Smooth muscle cell (in vitro differentiated cells): ENCODE measurements at regions not wholly inside any gene's neighbourhood (a gene's known extent, or its start where the extent isn't known, plus 50 kb on each side); places are given as distances from the start of the nearest gene placed in this dataset.
A peak's percentile ranks its signal among the peaks of the same experiment; 100 is the strongest.

Experiments
- DNase-seq: peaks from one replicate; lab custom pipeline; 2025; ENCODE audit not compliant: unreplicated experiment; lab: John Stamatoyannopoulos, UW
- H2AFZ ChIP-seq: fragments of 200-600 bp; sonication (generic); 2 replicates; pipeline ENCODE4 v1.6.0; 2016; ENCODE audit warnings: antibody characterized with exemption, low read depth, mild to moderate bottlenecking
- H3F3A ChIP-seq: fragments of 200-600 bp; sonication (generic); 2 replicates; pipeline ENCODE4 v1.6.0; 2017; ENCODE audit warnings: antibody characterized with exemption, low read depth
- H3K27ac ChIP-seq: fragments of 200-600 bp; sonication (generic); 2 replicates; pipeline ENCODE4 v1.5.1; 2016; ENCODE audit warnings: low read depth, mild to moderate bottlenecking
- H3K27me3 ChIP-seq: fragments of 200-600 bp; sonication (generic); 2 replicates; pipeline ENCODE4 v1.6.1; 2016; ENCODE audit warnings: low read depth, mild to moderate bottlenecking
- H3K36me3 ChIP-seq: fragments of 200-600 bp; sonication (generic); 2 replicates; pipeline ENCODE4 v1.5.1; 2016; ENCODE audit warnings: low read depth
- H3K4me1 ChIP-seq: fragments of 200-600 bp; sonication (generic); 2 replicates; pipeline ENCODE4 v1.5.1; 2016; ENCODE audit warnings: low read depth
- H3K4me2 ChIP-seq: fragments of 200-600 bp; sonication (generic); 2 replicates; pipeline ENCODE4 v1.6.0; 2016; ENCODE audit warnings: mild to moderate bottlenecking
- H3K4me3 ChIP-seq: fragments of 200-600 bp; sonication (generic); 2 replicates; pipeline ENCODE4 v1.5.1; 2016; ENCODE audit warnings: mild to moderate bottlenecking
- H3K79me2 ChIP-seq: fragments of 200-600 bp; sonication (generic); 2 replicates; pipeline ENCODE4 v1.6.0; 2016; ENCODE audit warnings: low read depth, mild to moderate bottlenecking
- H3K9ac ChIP-seq: fragments of 200-600 bp; sonication (generic); 2 replicates; pipeline ENCODE4 v1.6.0; 2016; ENCODE audit warnings: low read depth
- H3K9me3 ChIP-seq: fragments of 200-600 bp; sonication (generic); replicated peaks from 2 replicates; pipeline ENCODE4 v1.5.1; 2016; ENCODE audit warnings: low read depth
- H4K20me1 ChIP-seq: fragments of 200-600 bp; sonication (generic); 2 replicates; pipeline ENCODE4 v1.6.0; 2016; ENCODE audit warnings: low read depth
- CTCF ChIP-seq: fragments of 200-600 bp; sonication (generic); IDR thresholded peaks from 2 replicates; pipeline ENCODE4 v1.5.1; 2017; ENCODE audit warnings: borderline replicate concordance, mild to moderate bottlenecking, antibody characterized with exemption; ENCODE audit not compliant: insufficient read depth, poor library complexity, severe bottlenecking
- WGBS: methylation state at CpG from one replicate; pipeline ENCODE4 v1.1.7; 2016; ENCODE audit warnings: low lambda C conversion rate; 5-methylcytosine and 5-hydroxymethylcytosine counted together

DNA sequence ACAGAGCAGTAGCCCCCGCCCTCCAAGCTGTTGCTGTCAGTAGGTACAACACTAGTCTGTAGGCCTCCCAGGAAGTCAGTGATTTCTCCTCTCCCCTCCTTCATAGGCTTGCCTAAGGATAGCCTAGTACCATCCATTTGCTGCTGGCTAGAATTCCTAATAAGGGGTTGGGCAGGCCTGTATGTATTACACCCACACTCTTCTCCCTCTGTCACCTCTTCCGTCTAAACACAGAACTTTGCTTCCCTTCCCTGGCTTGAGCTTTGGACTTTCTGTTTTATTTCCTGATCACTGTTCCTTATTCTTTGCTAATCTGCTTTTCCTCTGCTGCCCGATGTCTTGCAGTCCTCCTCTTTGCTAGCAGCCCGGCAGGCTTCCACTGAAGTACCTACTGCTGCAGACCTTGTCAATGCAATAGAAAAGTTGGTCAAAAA is 93.4 kb upstream of the UMPS start:
- Histone ChIP-seq H2AFZ (no peak overlapping the region), H3K27ac (no peak overlapping the region), H4K20me1 (no peaks in the 10 kb centered on the region), H3K79me2 (no peaks in the 10 kb centered on the region), H3K4me3 (peak overlapping the region; percentile 30), H3K9ac (no peak overlapping the region), H3K9me3 (no peaks in the 10 kb centered on the region), H3F3A (no peaks in the 10 kb centered on the region), H3K4me1 (no peaks in the 10 kb centered on the region), H3K36me3 (peaks cover 4% of the 10 kb centered on the region), H3K4me2 (no peak overlapping the region), H3K27me3 (no peaks in the 10 kb centered on the region)
- DNase-seq = no peak
- WGBS = 62% methylated on average over 4 of the region's 4 CpGs
- TF ChIP-seq CTCF = no peak

GRCh38 chr3:124639406-124640237 is 90.6 kb upstream of the UMPS start:
- Histone ChIP-seq H3F3A (no peaks in the 10 kb centered on the region), H3K9ac (no peak overlapping the region), H3K36me3 (no peaks in the 10 kb centered on the region), H3K27me3 (no peaks in the 10 kb centered on the region), H3K79me2 (no peaks in the 10 kb centered on the region), H3K27ac (no peak overlapping the region), H2AFZ (no peak overlapping the region), H3K4me3 (peak overlapping the region; percentile 21), H3K4me1 (no peaks in the 10 kb centered on the region), H4K20me1 (no peaks in the 10 kb centered on the region), H3K9me3 (no peaks in the 10 kb centered on the region), H3K4me2 (no peak overlapping the region)
- 63% methylated on average over 6 of the region's 6 CpGs for WGBS
- no peak for TF ChIP-seq CTCF
- DNase-seq = no peak

DNA sequence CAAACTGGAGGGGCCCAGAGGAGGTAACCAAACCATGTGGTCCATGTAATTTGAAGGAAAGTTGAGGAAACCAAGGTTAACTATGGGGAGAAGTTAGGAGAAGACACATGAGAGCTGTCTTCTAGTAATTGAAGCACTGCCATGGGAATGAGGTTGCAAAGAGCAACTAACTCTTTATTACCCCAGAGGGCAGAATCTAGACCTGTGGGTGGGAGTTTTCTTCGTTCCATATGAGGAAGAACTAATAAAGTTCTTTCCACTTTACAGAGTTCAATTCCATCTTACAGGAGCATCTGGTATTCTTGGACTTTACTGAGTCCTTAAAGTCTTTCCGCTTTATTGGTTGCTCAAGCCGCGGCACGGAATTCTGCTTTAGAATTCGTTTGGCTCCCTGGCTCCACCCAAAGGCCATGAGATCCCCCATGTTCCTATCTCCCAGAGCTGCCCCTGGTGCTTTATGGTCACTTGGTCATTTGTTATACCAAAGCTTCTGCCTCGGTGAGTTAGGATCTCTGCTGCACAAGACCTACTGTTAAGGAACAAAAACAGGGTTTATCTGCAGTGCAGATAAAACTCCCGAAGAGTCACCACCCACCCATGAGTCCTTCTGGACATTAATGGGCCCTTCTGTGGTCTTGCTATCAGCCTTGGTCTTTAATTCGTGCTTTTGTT is 89.5 kb upstream of the UMPS start:
- Histone ChIP-seq H3K9ac (no peak overlapping the region), H3K79me2 (no peaks in the 10 kb centered on the region), H2AFZ (no peak overlapping the region), H3K4me3 (no peak overlapping the region), H4K20me1 (no peaks in the 10 kb centered on the region), H3K36me3 (no peaks in the 10 kb centered on the region), H3K9me3 (no peaks in the 10 kb centered on the region), H3F3A (no peaks in the 10 kb centered on the region), H3K27me3 (no peaks in the 10 kb centered on the region), H3K4me1 (no peaks in the 10 kb centered on the region), H3K27ac (no peak overlapping the region), H3K4me2 (peak overlapping the region; percentile 13)
- no peak for DNase-seq
- WGBS = 55% methylated on average over 9 of the region's 9 CpGs
- TF ChIP-seq CTCF = no peak
